Right lobe of liver (tissue), 6 donors: ENCODE measurements at regions not wholly inside any gene's neighbourhood (a gene's known extent, or its start where the extent isn't known, plus 50 kb on each side); places are given as distances from the start of the nearest gene placed in this dataset.

ENCODE experiments used
- ATAC-seq, 4 donors: fragments of 200-7000 bp; cut with Tn5 transposase; one replicate each; pipeline ENCODE4 v1.9.1; 2020; ENCODE audit warnings: mild to moderate bottlenecking in 4 of 4, moderate library complexity in 4 of 4
- DNase-seq, 3 donors: peaks; one replicate each; pipeline ENCODE4 v3.0.0-alpha.2; 2020
- H3K27ac ChIP-seq, 3 donors: fragments of 200-600 bp; one replicate each; pipeline ENCODE4 v1.8.0; 2022
- H3K27me3 ChIP-seq, 2 donors: fragments of 200-600 bp; one replicate each; pipeline ENCODE4 v1.8.0; 2022
- H3K36me3 ChIP-seq, 4 donors: fragments of 200-600 bp; sonication (generic) in 1 of 4; one replicate each; pipeline versions ENCODE4 v1.5.1 to v1.8.0; 2017 to 2022; ENCODE audit warnings: control low read depth in 1 of 4
- H3K4me1 ChIP-seq, 4 donors: fragments of 200-600 bp; sonication (generic) in 1 of 4; one replicate each; pipeline versions ENCODE4 v1.5.1 to v1.8.0; 2017 to 2022; ENCODE audit warnings: control low read depth in 1 of 4
- H3K4me3 ChIP-seq, 3 donors: fragments of 200-600 bp; one replicate each; pipeline ENCODE4 v1.8.0; 2022
- H3K9me3 ChIP-seq, 4 donors: fragments of 200-600 bp; sonication (generic) in 1 of 4; one replicate each; pipeline versions ENCODE4 v1.5.1 to v1.8.0; 2017 to 2022; ENCODE audit warnings: control low read depth in 1 of 4
- CTCF ChIP-seq, 4 donors: fragments of 200-600 bp in 3 of 4; fragments of 450-650 bp in 1 of 4; IDR thresholded peaks; one replicate each; pipeline versions ENCODE4 v1.5.1 to v1.8.0; 2016 to 2022; ENCODE audit warnings: antibody characterized with exemption in 4 of 4, mild to moderate bottlenecking in 2 of 4
- POLR2A ChIP-seq: fragments of 450-650 bp; IDR thresholded peaks from one replicate; pipeline ENCODE4 v1.6.1; 2017; ENCODE audit warnings: antibody characterized with exemption, mild to moderate bottlenecking
- WGBS: methylation state at CpG from one replicate; pipeline ENCODE4 v1.1.6; 2018; ENCODE audit warnings: low coverage, low lambda C conversion rate; ENCODE audit not compliant: insufficient coverage; ENCODE audit errors: missing lambda C conversion rate; 5-methylcytosine and 5-hydroxymethylcytosine counted together
- intact Hi-C, 2 donors: fragments of 100-400 bp; cut with DNase I; formaldehyde crosslinking; loops; one replicate each; pipeline versions ENCODE4 v1.11.2 to v1.14.1; 2022
- donor health status: DM: no; HTN: yes; CAD: no.
- donor health status: DM: no; HTN: no; CAD: no.
- donor health status: DM: no; HTN: no; CAD: no.
- donor health status: DM: no; HTN: yes; CAD: no.
- donor health status: DM: no; HTN: yes; CAD: no.

DNA sequence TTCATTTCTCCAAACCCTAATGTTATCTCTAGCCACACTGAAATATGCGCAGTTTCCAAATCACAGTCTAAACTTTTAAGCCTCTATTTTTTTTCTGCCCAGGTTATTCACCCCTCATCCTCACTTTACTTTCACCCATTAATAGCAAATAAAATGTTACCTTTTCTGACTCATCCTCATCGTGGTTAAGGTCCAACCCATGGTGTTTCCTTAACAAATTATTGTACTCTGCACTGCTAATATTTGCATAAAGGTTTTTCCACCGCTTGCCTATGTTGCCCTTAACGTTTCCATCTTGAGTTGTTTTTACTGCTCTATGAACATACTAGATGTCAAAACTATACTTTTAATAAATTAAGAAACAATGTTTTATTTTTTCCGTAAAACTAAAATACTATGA is 780.9 kb upstream of the KLHL1 start:
- ATAC-seq: peak; percentile 80 to 96 (median 90)
- H3K36me3 ChIP-seq: no peaks in the 10 kb centered on the region
- no peak overlapping the region for H3K4me3 ChIP-seq
- H3K4me1 ChIP-seq: no peaks in the 10 kb centered on the region
- no peaks in the 10 kb centered on the region for H3K27me3 ChIP-seq
- no peak overlapping the region for H3K27ac ChIP-seq
- no peak for DNase-seq
- TF ChIP-seq POLR2A (no peak), CTCF (IDR thresholded peaks at IDR 0.05) (no peak)
- intact Hi-C loops: no loop called here
- H3K9me3 ChIP-seq: no peaks in the 10 kb centered on the region
- 27% methylated on average over 5 of the region's 5 CpGs for WGBS

DNA sequence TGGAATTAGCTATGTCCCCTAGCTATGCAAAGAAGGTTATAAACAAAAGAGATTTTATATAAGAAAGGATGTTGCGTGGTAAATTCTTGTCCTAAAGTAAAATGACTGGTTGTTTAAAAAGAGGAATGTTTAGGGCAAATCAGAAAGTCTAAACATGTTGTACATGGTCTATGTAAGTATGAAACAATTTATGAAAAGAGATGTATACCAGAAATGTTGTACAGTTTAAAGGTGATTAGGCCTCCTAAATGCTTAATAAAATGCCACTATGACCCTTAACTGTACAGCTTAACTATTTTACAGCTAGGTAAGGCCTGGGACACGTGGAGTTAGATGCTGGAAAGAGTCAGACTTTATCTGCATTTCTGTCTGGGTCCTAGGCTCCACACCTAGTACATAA is 775.9 kb upstream of the KLHL1 start:
- no peak overlapping the region for H3K27ac ChIP-seq
- H3K4me3 ChIP-seq: no peak overlapping the region
- ATAC-seq: no peak
- H3K36me3 ChIP-seq: no peaks in the 10 kb centered on the region
- 55% methylated on average over 2 of the region's 2 CpGs for WGBS
- intact Hi-C loops: no loop called here
- H3K27me3 ChIP-seq: no peaks in the 10 kb centered on the region
- no peaks in the 10 kb centered on the region for H3K4me1 ChIP-seq
- TF ChIP-seq POLR2A (no peak), CTCF (IDR thresholded peaks at IDR 0.05) (no peak)
- no peak for DNase-seq
- H3K9me3 ChIP-seq: no peaks in the 10 kb centered on the region

GRCh38 chr13:70874636-70875035 is 766.4 kb upstream of the KLHL1 start:
- 66% methylated on average over 3 of the region's 3 CpGs for WGBS
- intact Hi-C loops: no loop called here
- H3K4me3 ChIP-seq: no peak overlapping the region
- H3K36me3 ChIP-seq: no peaks in the 10 kb centered on the region
- DNase-seq: no peak
- H3K27me3 ChIP-seq: no peaks in the 10 kb centered on the region
- H3K4me1 ChIP-seq: no peaks in the 10 kb centered on the region
- no peak overlapping the region for H3K27ac ChIP-seq
- no peaks in the 10 kb centered on the region for H3K9me3 ChIP-seq
- no peak for TF ChIP-seq POLR2A
- no peak for TF ChIP-seq CTCF (IDR thresholded peaks at IDR 0.05)
- no peak for ATAC-seq

GRCh38 chr13:70864731-70865130 is 756.5 kb upstream of the KLHL1 start:
- intact Hi-C loops: no loop called here
- DNase-seq: no peak
- no peak overlapping the region for H3K27ac ChIP-seq
- no peak overlapping the region for H3K4me3 ChIP-seq
- WGBS: 54% methylated on average over 2 of the region's 2 CpGs
- H3K4me1 ChIP-seq: no peaks in the 10 kb centered on the region
- no peaks in the 10 kb centered on the region for H3K27me3 ChIP-seq
- TF ChIP-seq CTCF (IDR thresholded peaks at IDR 0.05) (no peak), POLR2A (no peak)
- H3K36me3 ChIP-seq: no peaks in the 10 kb centered on the region
- no peaks in the 10 kb centered on the region for H3K9me3 ChIP-seq
- ATAC-seq: no peak

GRCh38 chr13:70856711-70857110 is 748.5 kb upstream of the KLHL1 start:
- Histone ChIP-seq H3K4me3 (no peak overlapping the region), H3K36me3 (no peaks in the 10 kb centered on the region), H3K27ac (no peak overlapping the region), H3K9me3 (no peaks in the 10 kb centered on the region), H3K4me1 (no peaks in the 10 kb centered on the region), H3K27me3 (no peaks in the 10 kb centered on the region)
- TF ChIP-seq CTCF (IDR thresholded peaks at IDR 0.05) (no peak), POLR2A (no peak)
- no peak for ATAC-seq
- 36% methylated on average over 3 of the region's 3 CpGs for WGBS
- DNase-seq: no peak
- intact Hi-C loops: no loop called here
